ENCODE measurements at regions not wholly inside any gene's neighbourhood (a gene's known extent, or its start where the extent isn't known, plus 50 kb on each side); places are given as distances from the start of the nearest gene placed in this dataset.

DNA sequence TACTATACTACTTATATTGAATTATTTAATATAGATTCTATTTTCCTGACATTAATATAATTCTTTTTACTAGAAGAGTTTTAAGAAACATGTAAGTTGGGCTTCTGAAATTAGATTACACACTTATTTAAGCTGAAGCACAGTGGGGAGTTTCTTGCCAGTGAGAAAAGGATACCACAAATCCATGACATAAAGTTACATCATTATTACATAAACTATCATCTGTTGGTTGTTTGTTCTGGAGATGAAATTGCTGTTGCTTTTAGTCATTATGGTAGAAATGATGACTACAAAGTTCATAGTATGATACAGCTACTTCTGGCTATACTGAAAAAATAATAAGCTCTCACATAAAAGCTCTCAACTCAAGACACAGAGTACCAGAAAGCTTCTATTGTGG lies 880.4 kb downstream of the PCDH18 start:
- in situ Hi-C loops (cut with HindIII; ENCODE audit: low pct_unique_long_range_greater_than_20kb, low sequenced_read_pairs), result no loop called here
- DNase-seq (ENCODE audit: low read depth, low spot score), result no peak

DNA sequence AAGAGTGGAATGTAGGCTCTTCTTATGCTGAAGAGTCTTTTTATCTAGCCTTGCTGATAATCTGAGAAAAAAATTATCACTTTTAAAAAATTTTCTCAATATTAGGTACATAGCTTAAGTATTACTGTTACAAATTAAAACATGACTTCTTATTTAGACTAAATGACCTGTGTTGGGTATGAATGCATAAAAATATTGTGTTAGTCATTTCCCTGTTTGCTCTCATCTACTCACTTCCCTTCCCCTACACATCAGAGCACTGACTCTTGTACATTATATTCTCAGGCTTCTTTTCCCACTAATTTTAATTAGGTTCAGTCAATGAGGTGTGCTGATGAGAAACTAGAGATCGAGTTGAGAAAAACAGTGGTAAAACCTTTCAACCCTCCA lies 881.0 kb downstream of the PCDH18 start:
- no peak for DNase-seq (ENCODE audit: low read depth, low spot score)
- in situ Hi-C loops (cut with HindIII; ENCODE audit: low pct_unique_long_range_greater_than_20kb, low sequenced_read_pairs), result no loop called here

DNA sequence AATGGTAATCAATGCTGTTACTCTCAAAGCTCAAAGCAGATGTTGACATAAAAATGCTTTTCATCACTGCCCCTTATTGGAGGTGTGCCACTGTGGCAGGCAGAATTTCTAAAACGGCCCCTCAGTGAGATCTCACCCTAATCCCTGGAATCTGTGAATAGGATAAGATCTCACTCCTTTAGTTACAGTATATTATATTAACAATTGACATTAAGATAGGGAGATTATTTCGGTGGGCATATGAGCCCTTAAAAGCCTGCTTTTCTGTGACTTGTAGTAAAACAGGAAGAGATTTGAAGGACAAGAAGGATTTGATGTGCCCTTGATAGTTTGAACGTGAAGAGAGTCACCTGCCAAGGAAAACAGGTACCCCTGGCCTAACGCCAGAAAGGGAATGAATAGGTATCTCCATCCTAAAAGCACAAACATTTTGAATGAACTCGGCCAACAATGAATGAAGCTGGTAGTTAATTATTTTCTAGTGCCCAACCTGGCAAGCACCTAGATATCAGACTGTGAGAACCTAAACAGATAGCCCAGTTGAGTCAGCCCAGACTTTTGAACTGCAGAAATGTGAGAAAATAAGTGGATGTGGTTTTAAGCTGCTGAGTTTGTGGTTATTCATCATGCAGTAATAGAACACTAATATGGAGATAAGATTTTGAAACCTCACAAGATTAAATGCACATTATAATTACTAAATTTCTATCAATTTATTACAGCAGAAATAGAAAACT lies 881.6 kb downstream of the PCDH18 start:
- in situ Hi-C loops (cut with HindIII; ENCODE audit: low pct_unique_long_range_greater_than_20kb, low sequenced_read_pairs), result no loop called here
- no peak for DNase-seq (ENCODE audit: low read depth, low spot score)

DNA sequence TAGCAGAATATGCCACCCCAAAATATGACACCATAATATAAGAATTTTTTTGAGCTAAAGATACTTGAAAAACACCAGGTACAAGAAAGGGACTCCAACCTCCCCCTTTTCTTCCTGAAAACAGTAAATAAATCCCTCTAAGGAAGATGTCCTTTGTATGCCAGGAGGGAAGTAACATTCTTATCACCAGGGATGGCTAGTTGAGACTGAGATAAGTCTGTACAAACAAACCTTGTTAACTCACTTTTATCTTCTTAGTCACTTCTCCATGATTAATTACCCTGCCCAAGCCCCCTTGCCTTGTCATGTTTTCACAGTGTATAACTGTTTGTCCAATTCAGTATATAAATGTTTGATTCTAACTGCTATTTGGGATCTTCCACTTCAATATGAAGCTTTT lies 888.0 kb downstream of the PCDH18 start:
- no peak for DNase-seq (ENCODE audit: low read depth, low spot score)
- in situ Hi-C loops (cut with HindIII; ENCODE audit: low pct_unique_long_range_greater_than_20kb, low sequenced_read_pairs), result no loop called here

DNA sequence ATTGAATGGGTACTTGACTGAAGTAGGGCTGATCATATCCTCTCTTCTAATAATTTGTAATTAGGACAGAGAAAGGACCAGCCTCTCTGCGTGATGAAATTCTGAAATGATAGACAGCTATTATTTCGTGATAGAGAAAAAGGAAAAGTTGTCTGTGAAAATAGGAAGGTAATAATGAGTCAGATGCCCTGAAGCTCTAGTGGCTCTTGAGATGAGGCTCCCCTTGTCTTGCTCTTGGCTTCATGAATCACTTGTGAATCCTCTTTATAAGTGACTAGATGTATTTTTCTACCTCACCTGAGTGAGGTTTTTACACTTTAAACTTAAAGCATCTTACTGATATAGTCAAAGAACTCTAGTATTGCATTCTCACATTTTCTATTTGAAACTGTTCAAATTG lies 888.9 kb downstream of the PCDH18 start:
- in situ Hi-C loops (cut with HindIII; ENCODE audit: low pct_unique_long_range_greater_than_20kb, low sequenced_read_pairs), result no loop called here
- no peak for DNase-seq (ENCODE audit: low read depth, low spot score)

DNA sequence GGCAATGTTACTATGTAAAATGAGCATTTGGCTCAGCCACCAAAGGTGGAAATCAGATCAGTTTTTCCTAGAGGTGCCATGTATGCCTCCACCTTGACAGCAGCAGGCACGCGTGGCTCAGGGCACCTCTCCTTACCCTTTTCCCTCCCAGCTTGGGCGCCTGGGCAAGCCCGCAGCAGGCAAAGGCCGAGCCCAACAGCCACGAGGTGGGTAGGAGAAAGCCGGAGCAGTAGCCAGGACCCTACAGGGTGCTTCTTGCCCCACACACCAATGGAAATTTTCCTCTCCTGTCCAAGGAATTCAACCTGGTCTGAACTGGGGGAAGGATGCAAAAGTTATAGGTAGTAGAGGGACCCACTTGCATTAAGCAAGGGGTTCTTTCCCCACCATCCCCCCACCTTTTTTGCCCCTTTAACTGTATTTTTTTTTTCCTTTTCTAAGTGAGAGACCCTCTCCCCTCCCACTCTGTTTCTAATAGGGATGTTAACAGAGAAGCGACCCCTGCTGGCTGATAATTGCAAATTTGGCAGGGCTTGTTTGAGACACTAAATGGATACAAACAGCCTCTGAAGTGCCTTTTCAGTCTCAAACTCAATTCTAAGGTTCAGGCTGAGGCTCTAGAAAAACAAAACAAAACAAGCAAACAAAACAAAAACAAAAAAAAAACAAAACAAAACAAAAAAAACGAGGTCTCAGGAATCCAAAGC lies 895.1 kb downstream of the PCDH18 start:
- in situ Hi-C loops (cut with HindIII; ENCODE audit: low pct_unique_long_range_greater_than_20kb, low sequenced_read_pairs), result no loop called here
- DNase-seq (ENCODE audit: low read depth, low spot score), result peak; percentile 41

DNA sequence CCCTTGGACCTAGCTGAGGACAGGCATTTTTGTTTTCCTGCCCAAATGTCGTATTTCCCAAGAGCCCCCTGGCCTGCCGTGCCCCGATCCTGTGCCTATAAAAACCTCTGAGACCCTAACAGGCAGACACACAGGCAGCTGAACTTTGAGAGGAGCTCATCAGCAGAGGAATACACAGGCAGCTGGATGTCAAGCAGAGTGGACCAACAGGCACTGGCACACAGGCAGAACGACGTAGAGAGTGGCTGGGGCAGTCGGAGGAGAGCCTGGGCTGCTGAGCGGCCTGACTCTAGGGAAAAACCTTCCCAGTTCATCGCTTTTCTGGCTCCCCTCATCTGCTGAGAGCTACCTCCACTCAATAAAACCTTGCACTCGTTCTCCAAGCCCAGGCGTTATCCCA lies 896.1 kb downstream of the PCDH18 start:
- DNase-seq (ENCODE audit: low read depth, low spot score), result no peak
- in situ Hi-C loops (cut with HindIII; ENCODE audit: low pct_unique_long_range_greater_than_20kb, low sequenced_read_pairs), result no loop called here

DNA sequence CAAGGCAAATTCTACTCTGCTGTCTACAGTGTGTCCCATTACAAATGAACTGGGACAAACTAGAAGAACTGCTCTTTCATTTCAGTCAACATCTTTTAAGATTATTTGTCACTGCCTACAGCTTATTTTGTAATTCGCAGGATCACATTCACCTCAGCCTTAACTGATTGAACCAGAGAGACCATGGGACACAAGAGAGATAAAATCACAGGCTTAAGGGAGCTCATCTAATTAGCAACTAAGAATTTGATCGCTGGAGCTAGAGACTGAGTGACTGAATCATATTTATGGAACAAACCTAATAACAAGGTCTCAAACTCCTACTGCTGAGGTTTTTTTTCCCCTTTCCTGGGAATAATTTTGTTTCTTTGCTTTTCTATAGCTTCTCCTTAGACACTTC lies 898.2 kb downstream of the PCDH18 start:
- DNase-seq (ENCODE audit: low read depth, low spot score), result no peak
- in situ Hi-C loops (cut with HindIII; ENCODE audit: low pct_unique_long_range_greater_than_20kb, low sequenced_read_pairs), result no loop called here

DNA sequence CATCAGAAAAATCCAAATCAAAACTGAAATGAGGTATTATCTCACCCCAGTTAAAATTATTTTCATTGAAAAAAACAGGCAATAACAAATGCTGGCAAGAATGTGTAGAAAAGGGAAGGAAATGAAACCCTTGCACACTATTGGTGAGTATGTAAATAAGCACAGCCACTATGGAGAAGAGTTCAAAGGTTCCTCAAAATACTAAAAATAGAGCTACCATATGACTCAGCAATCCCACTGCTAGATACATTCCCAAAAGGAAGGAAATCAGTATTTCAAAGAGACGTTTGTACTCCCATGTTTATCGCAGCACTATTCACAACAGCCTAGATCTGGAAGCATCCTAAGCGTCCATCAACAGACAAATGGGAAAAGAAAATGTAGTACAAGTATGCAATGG lies 932.4 kb downstream of the PCDH18 start:
- in situ Hi-C loops (cut with HindIII; ENCODE audit: low pct_unique_long_range_greater_than_20kb, low sequenced_read_pairs), result no loop called here
- DNase-seq (ENCODE audit: low read depth, low spot score), result no peak

DNA sequence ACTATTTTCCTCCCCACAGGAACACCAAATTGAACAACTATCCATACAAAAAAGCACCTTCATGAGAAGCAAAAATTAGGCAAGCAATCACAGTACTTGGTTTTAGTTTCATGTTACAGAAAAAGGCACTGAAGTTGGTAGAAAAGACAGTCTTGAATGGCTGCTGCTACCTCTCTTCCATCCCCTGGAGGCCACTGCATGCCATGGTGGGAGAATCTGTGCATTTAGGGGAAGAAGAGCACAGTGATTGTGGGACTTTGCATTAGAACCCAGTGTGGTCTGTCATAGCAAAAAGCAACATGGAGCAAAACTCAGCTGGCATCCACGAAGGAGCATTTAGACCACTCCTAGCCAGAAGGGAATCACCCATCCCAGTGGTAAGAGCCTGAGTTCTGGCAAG lies 941.9 kb downstream of the PCDH18 start:
- no peak for DNase-seq (ENCODE audit: low read depth, low spot score)
- in situ Hi-C loops (cut with HindIII; ENCODE audit: low pct_unique_long_range_greater_than_20kb, low sequenced_read_pairs), result no loop called here

DNA sequence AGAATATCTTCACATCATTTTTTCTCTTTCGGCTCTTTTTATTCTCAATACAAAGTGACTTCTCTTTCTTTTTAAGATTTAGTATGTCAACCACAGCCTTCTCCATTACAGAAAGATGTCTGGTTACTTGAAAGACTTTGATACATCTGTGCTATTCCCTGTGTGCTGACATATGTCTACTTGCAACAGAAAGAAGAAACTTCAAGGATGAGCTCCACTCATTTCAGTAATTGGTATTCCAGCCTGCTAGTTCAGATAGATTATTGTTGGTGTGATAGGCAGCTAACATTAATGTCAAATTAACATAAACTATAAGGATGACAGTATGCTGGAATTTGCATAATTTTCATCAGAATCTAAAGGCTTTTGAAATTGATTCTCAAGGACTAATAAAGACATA lies 948.7 kb downstream of the PCDH18 start:
- DNase-seq (ENCODE audit: low read depth, low spot score), result no peak

DNA sequence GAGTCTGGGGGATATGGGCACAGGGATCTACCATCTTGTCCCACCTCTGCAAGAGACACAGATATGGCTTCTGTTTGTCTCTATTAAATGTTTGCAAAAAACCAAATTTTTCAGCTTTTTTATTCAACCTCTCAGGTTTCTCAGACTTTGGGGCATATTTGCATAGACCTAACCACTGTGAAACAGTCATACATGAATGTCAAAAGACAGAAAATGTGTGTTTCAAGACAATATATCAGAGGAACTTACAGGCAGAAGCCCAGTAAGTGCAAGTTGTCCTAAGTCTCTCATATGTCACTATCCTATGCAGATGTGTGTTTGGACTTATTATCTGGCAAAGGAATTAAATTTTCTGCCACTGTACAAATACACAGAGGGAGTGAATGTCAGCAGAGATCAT lies 951.2 kb downstream of the PCDH18 start:
- in situ Hi-C loops (cut with HindIII; ENCODE audit: low pct_unique_long_range_greater_than_20kb, low sequenced_read_pairs), result no loop called here
- DNase-seq (ENCODE audit: low read depth, low spot score), result no peak

More for the DNA sequence above, 948.7 kb downstream of the PCDH18 start:
- in situ Hi-C loops (cut with HindIII; ENCODE audit: low pct_unique_long_range_greater_than_20kb, low sequenced_read_pairs), result no loop called here

DNA sequence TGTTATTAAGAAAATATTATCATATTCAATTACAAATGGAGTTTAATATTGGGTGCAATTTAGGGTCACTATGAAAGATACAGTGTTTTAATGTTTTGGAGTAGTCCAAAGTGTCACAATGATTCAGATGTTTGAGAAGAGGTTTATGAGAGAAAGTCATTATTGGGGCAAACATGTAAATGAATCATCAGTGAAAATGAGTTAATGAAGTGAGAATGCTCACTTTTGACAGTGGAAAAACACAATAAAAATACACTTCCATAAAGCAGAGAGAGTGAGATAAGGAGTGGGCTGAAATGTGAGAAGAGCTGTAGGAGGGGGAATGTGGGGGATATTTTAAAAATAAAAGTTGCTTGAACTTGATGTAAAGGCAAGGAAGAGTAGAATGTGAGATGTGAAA lies 957.1 kb downstream of the PCDH18 start:
- in situ Hi-C loops (cut with HindIII; ENCODE audit: low pct_unique_long_range_greater_than_20kb, low sequenced_read_pairs), result no loop called here

DNA sequence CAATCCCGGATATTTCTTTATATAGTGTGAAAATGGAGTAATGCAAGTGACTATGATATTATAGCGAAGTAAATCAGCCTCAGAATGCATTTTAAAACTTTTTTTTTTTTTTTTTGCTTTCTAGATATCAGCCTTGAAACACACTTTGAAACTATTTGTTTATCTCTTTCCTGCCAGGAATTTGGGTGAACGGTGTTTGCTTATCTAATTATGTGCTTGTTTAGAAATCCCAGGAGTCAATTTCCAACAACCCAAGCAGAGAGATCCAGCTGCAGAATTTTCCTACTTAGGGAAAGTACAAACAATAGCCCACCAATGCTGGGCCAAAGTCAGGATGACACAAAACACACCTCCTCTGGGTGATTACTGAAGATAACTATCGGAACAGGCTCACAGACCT lies 958.8 kb downstream of the PCDH18 start:
- in situ Hi-C loops (cut with HindIII; ENCODE audit: low pct_unique_long_range_greater_than_20kb, low sequenced_read_pairs), result no loop called here
- DNase-seq (ENCODE audit: low read depth, low spot score), result no peak

More for the DNA sequence above, 957.1 kb downstream of the PCDH18 start:
- DNase-seq (ENCODE audit: low read depth, low spot score), result no peak

DNA sequence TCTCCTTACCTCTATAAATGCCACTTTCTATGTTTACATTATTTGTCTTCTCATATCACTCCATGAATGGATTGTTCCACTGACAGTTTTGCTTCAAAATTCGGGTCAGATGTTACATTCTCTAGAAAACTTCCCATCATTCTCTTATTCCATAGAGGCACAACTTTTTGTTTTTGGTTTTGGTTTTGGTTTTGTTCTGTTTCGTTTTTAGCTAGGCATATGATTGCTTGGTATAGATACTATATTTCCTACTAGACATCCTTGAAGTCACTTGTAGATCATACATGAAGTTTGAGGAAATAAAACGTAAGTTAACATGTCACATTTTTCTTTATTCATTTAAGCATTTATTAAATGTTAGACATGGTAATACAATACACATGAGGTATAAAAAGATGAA lies 961.0 kb downstream of the PCDH18 start:
- in situ Hi-C loops (cut with HindIII; ENCODE audit: low pct_unique_long_range_greater_than_20kb, low sequenced_read_pairs), result no loop called here
- no peak for DNase-seq (ENCODE audit: low read depth, low spot score)

DNA sequence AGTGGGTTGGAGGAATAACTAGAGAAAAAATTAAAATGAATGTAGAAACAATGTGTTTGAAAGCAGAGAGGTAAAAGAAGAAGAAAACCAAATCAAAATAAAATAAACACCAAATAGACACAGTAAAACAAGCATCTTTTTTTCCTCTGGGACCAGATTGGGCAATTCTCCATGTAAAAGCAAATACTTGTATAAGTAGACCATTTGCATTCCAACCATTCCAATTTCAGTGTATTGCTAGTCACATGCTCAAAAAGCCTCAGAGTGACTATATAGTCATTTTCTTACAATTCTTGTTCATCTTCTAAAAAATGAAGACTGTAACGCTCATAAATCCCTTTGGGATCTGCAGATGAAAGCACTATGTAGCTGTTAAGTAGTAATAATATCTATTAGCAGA lies 969.5 kb downstream of the PCDH18 start:
- in situ Hi-C loops (cut with HindIII; ENCODE audit: low pct_unique_long_range_greater_than_20kb, low sequenced_read_pairs), result no loop called here

DNA sequence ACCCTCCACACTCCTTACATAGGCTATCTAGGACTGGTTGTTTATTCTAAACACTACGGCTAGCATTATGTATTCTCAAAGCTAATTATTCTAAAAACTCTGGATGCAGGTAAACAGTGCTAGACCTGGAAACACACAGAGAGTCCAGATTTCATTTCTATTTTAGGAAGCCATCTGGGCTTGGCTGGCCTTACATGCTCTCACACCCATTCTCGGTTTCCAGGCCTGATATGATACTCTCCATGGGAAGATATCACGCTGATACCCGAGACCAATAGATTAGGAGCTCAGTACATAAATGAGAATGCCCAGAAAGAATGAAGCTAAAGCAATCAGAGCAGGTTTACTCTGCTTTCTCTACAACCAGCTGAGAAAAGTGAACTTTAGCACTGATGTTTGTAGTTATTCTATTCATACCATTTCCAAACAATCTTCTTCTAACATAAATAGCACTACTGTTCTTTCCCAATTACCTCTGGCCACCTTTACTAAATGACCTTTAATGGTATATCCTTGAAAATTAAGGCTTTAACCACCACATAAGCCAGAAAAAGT lies 973.3 kb downstream of the PCDH18 start:
- in situ Hi-C loops (cut with HindIII; ENCODE audit: low pct_unique_long_range_greater_than_20kb, low sequenced_read_pairs), result no loop called here
- no peak for DNase-seq (ENCODE audit: low read depth, low spot score)

More for the DNA sequence above, 969.5 kb downstream of the PCDH18 start:
- no peak for DNase-seq (ENCODE audit: low read depth, low spot score)

DNA sequence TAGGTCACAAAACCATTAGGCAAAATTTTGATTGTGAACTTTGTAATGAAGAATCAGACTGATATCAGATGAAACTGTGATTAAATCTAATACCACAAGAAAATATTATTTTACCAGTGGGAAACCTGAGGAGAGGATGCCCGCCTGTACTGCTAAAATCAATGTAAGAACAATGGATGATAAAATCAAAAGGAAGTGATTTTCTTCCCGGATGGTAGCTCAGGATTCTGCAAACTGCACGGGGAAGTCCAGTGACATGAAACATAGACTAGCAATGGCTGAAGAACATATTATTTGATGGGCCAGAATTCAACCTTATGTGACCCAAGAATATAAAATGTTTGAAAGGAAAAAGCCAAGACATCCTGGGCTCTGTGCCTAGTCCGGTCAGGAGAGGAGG lies 974.9 kb downstream of the PCDH18 start:
- in situ Hi-C loops (cut with HindIII; ENCODE audit: low pct_unique_long_range_greater_than_20kb, low sequenced_read_pairs), result no loop called here
- no peak for DNase-seq (ENCODE audit: low read depth, low spot score)

DNA sequence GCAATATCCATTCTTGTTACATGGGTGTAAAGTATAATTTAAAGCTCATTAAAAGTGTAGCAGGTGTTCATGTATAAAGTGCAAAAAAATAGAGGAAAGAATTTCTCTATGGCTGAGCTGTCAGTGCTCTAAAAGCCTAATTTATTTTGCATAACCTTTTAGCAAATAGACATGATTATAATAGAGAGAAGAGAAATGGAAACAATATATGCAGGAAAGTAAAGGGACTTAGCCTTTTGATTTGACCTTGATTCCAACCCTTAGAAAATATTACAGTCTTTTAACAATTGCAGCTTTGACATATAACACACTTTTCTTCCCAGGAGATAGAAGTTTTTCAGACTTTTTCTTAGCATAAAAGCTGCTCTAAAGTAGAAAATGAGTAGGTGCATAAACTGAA lies 978.3 kb downstream of the PCDH18 start:
- in situ Hi-C loops (cut with HindIII; ENCODE audit: low pct_unique_long_range_greater_than_20kb, low sequenced_read_pairs), result no loop called here

More for the DNA sequence above, 978.3 kb downstream of the PCDH18 start:
- no peak for DNase-seq (ENCODE audit: low read depth, low spot score)
